ENCODE measurements at regions not wholly inside any gene's neighbourhood (a gene's known extent, or its start where the extent isn't known, plus 50 kb on each side); places are given as distances from the start of the nearest gene placed in this dataset.

DNA sequence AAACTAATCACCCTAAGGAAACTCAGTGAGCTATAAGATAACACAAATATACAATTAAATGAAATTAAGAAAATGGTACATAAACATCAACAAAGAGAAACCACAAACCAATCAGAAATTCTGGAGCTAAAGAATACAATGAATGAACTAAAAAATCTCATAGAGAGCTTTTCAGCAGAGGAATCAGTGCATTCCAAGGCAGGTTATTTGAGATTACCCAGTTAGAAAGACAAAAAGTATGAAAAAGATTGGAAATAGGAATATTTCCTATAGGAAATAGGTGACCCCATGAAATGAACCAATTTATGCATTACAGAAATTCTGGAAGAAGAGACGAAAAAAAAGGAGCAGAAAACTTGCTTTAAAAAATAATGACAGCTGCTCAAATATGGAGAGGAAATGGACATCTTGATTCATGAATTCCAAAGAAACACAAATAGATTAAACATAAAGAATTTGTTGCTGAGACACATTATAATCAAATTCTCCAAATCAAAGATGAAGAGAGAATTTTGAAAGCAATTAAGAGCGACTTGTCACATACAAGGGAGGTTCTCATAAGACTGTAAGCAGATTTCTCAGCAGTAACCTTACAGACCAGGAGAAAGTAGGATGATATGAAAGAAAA is 90.7 kb downstream of the RERGL start:
- no peaks in the 10 kb centered on the region for H3K4me1 Mint-ChIP-seq
- no peak overlapping the region for H3T11ph ChIP-seq (ENCODE audit: low read length)
- no peak overlapping the region for H2AK5ac ChIP-seq (ENCODE audit: insufficient read length, low read length)
- no peak overlapping the region for H2BK15ac ChIP-seq (ENCODE audit: low read depth, low read length)
- no peak overlapping the region for H2BK120ac ChIP-seq (ENCODE audit: low read depth, low read length, poor library complexity, severe bottlenecking)
- WGBS (ENCODE audit: extremely low coverage, insufficient read length, low lambda C conversion rate): no CpG with 5 or more reads among the region's 2 CpGs
- TF ChIP-seq, protein P1, sequence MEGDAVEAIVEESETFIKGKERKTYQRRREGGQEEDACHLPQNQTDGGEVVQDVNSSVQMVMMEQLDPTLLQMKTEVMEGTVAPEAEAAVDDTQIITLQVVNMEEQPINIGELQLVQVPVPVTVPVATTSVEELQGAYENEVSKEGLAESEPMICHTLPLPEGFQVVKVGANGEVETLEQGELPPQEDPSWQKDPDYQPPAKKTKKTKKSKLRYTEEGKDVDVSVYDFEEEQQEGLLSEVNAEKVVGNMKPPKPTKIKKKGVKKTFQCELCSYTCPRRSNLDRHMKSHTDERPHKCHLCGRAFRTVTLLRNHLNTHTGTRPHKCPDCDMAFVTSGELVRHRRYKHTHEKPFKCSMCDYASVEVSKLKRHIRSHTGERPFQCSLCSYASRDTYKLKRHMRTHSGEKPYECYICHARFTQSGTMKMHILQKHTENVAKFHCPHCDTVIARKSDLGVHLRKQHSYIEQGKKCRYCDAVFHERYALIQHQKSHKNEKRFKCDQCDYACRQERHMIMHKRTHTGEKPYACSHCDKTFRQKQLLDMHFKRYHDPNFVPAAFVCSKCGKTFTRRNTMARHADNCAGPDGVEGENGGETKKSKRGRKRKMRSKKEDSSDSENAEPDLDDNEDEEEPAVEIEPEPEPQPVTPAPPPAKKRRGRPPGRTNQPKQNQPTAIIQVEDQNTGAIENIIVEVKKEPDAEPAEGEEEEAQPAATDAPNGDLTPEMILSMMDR (conservative IDR thresholded peaks at IDR 0.05): no peak
- peaks cover 27 to 31% of the 10 kb centered on the region in 2 experiments for H3K9me3 Mint-ChIP-seq
- no peak overlapping the region for H3K27ac Mint-ChIP-seq
- no peak overlapping the region for H3K4me3 Mint-ChIP-seq
- H3K79me2 ChIP-seq (ENCODE audit: insufficient read depth, low read length): no peaks in the 10 kb centered on the region
- no peak overlapping the region for H3K18ac ChIP-seq (ENCODE audit: insufficient read length, low read depth, low read length)
- H4K8ac ChIP-seq (replicated peaks; ENCODE audit: insufficient read length, low read depth, low read length): no peak overlapping the region
- H3K36me3 Mint-ChIP-seq (ENCODE audit: insufficient read depth in 1 of 3, low read depth in 3 of 3): peaks cover 3 to 27% (median 20%) of the 10 kb centered on the region in 3 experiments; a peak in 6 of 7 replicates
- H3K4me2 ChIP-seq (ENCODE audit: insufficient read depth, insufficient read length, low read length): no peak overlapping the region
- H3K4ac ChIP-seq (ENCODE audit: low read depth, low read length): no peak overlapping the region
- no peaks in the 10 kb centered on the region for H3K27me3 ChIP-seq (ENCODE audit: insufficient read depth, low read length)
- no peak overlapping the region for H2BK5ac ChIP-seq (ENCODE audit: insufficient read length, low read length)
- H4K91ac ChIP-seq (ENCODE audit: insufficient read length, low read depth, low read length): no peak overlapping the region
- no peaks in the 10 kb centered on the region for H3K23me2 ChIP-seq (ENCODE audit: insufficient read length, low read depth, low read length, poor library complexity, severe bottlenecking)
- no peaks in the 10 kb centered on the region for H3K79me1 ChIP-seq (ENCODE audit: insufficient read depth, low read depth, low read length, poor library complexity, severe bottlenecking)
- H3K27me3 Mint-ChIP-seq (ENCODE audit: low read depth): no peaks in the 10 kb centered on the region
- H3K9ac ChIP-seq (ENCODE audit: extremely low read depth, insufficient read length, low read length): no peak overlapping the region
- no peak overlapping the region for H3K14ac ChIP-seq (ENCODE audit: insufficient read depth, low read length)
- H3K56ac ChIP-seq (ENCODE audit: insufficient read length, low read depth, low read length): no peak overlapping the region
- H4K5ac ChIP-seq (ENCODE audit: insufficient read length, low read depth, low read length): no peak overlapping the region
- H2AFZ ChIP-seq (ENCODE audit: low read length): no peak overlapping the region
- DNase-seq: no peak
- no peaks in the 10 kb centered on the region for H4K20me1 ChIP-seq (ENCODE audit: control insufficient read depth, insufficient read depth, insufficient read length)
- H3K27ac ChIP-seq (ENCODE audit: insufficient read length, low read depth, low read length): no peak overlapping the region
- H2BK20ac ChIP-seq (ENCODE audit: low read depth, low read length, poor library complexity, severe bottlenecking): no peak overlapping the region
- H3K9me3 ChIP-seq (ENCODE audit: control insufficient read depth, low read depth, low read length): peaks cover 4% of the 10 kb centered on the region
- no peak overlapping the region for H2BK12ac ChIP-seq (ENCODE audit: insufficient read length, low read depth, low read length)
- H3K23ac ChIP-seq (ENCODE audit: insufficient read length, low read depth, low read length): no peak overlapping the region
- no peaks in the 10 kb centered on the region for H3K4me1 ChIP-seq (ENCODE audit: insufficient read depth, low read length)
